Heart right ventricle (tissue), 16 donors: ENCODE measurements at regions not wholly inside any gene's neighbourhood (a gene's known extent, or its start where the extent isn't known, plus 50 kb on each side); places are given as distances from the start of the nearest gene placed in this dataset.
A peak's percentile ranks its signal among the peaks of the same experiment; 100 is the strongest.

Source experiments
- ATAC-seq, 8 donors: fragments of 200-7000 bp; cut with Tn5 transposase; one replicate each; pipeline ENCODE4 v1.9.1; 2020; ENCODE audit warnings: mild to moderate bottlenecking in 8 of 8, moderate library complexity in 8 of 8, moderate number of reproducible peaks in 1 of 8
- DNase-seq, 2 donors: peaks; one replicate each; pipeline ENCODE4 v3.0.0-alpha.2; 2020
- H3K27ac ChIP-seq, 10 donors: fragments of 200-600 bp; sonication (generic) in 2 of 10; one replicate each; pipeline versions ENCODE4 v1.5.0 to v1.8.0; 2020 to 2022; ENCODE audit warnings: mild to moderate bottlenecking in 3 of 10
- H3K27me3 ChIP-seq, 7 donors: fragments of 200-600 bp; one replicate each; pipeline ENCODE4 v1.8.0; 2021 to 2022; ENCODE audit warnings: mild to moderate bottlenecking in 2 of 7
- H3K36me3 ChIP-seq, 9 donors: fragments of 200-600 bp; sonication (generic) in 1 of 9; one replicate each; pipeline versions ENCODE4 v1.5.0 to v1.8.0; 2020 to 2022; ENCODE audit warnings: mild to moderate bottlenecking in 2 of 9
- H3K4me1 ChIP-seq, 9 donors: fragments of 200-600 bp; sonication (generic) in 1 of 9; one replicate each; pipeline versions ENCODE4 v1.5.0 to v1.8.0; 2020 to 2022; ENCODE audit warnings: mild to moderate bottlenecking in 4 of 9
- H3K4me3 ChIP-seq, 10 donors: fragments of 200-600 bp; sonication (generic) in 2 of 10; one replicate each; pipeline versions ENCODE4 v1.5.0 to v1.8.0; 2020 to 2022; ENCODE audit warnings: mild to moderate bottlenecking in 7 of 10, moderate library complexity in 2 of 10
- H3K9me3 ChIP-seq, 11 donors: fragments of 200-600 bp in 10 of 11; sonication (generic) in 2 of 11; one replicate each; pipeline versions ENCODE4 v1.5.0 to v1.8.0; 2013 to 2022; ENCODE audit warnings: mild to moderate bottlenecking in 2 of 11, control low read depth in 1 of 11, moderate library complexity in 1 of 11
- WGBS, 2 donors: extraction: QIAGEN DNeasy Blood & Tissue Kit; methylation state at CpG; one replicate each; pipeline ENCODE4 v1.1.7; 2013; ENCODE audit warnings: inconsistent platforms in 1 of 2; 5-methylcytosine and 5-hydroxymethylcytosine counted together
- intact Hi-C, 10 donors: fragments of 100-400 bp; cut with DNase I; formaldehyde crosslinking; loops; one replicate each; pipeline versions ENCODE4 v1.11.1 to v1.14.2; 2022
- TF ChIP-seq, protein P1 (sequence below), 9 donors: fragments of 200-600 bp; sonication (generic) in 2 of 9; IDR thresholded peaks; one replicate each; pipeline versions ENCODE4 v1.5.0 to v1.8.0; 2021 to 2022; ENCODE audit warnings: antibody characterized with exemption in 9 of 9, mild to moderate bottlenecking in 5 of 9, moderate library complexity in 1 of 9
- donor health status: Arrhythmogenic right ventricular cardiomyopathy.
- donor health status: ischemic (EF 13 %, LVEDD 7.1; RV severe dilation, severe dysfunction).
- donor health status: healthy with polysubstance abuse.
- donor health status: DM: no; HTN: yes; CAD: no.
- donor health status: DM: no; HTN: no; CAD: no.
- donor health status: ischemic (EF 25% LVEDD 6.9; RV normal size, moderate dysfunction).
- donor health status: ischemic (EF 25% LVEDD 5.7; RV mildly dilated, moderate dysfunction).
- donor health status: healthy.
- donor health status: DM: yes; HTN: yes; CAD: no.
- donor health status: Ischemic cardiomyopathy.
- donor health status: ischemic (EF 35%, LVEDD 5.7; RV mildly dilated, moderate dysfunction).
- donor health status: nonischemic (EF 11% LVEDD 7.7; RV severe dilation, severe dysfunction).
- donor health status: DM: yes; HTN: yes; CAD: no.
- donor health status: PGD.
- donor health status: ischemic (EF 29% LVEDD 5.4; RV normal size, mild dysfunction).
- donor health status: nonischemic (EF 23%, LVEDD 6.1; RV moderate dilation, normal function).

DNA sequence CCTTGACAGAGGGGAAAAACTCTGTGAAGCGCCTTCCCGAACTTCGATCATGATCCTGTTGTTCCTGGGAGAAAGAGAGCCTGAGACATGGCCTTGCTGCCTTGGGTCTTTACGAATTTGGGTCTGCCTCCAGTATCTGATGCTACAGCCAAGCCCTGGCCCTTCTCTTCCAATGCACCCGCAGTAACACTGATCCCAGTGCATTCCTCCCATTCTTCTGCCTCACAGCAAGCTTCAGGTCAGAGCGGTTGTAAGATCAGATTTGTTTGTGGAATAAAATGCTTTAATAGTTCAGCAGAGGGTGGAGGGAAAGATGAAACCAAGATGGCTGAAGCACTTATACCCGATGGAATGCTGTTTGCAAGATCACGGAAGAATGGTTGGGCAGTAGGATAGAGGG is 196.7 kb upstream of the SIX2 start:
- H3K27me3 ChIP-seq: peaks cover 0 to 2% (median 0%) of the 10 kb centered on the region in 7 donors
- no peak overlapping the region for H3K4me3 ChIP-seq
- peaks cover 0 to 18% (median 0%) of the 10 kb centered on the region in 11 donors for H3K9me3 ChIP-seq
- intact Hi-C loops: no loop called here
- TF ChIP-seq, protein P1, sequence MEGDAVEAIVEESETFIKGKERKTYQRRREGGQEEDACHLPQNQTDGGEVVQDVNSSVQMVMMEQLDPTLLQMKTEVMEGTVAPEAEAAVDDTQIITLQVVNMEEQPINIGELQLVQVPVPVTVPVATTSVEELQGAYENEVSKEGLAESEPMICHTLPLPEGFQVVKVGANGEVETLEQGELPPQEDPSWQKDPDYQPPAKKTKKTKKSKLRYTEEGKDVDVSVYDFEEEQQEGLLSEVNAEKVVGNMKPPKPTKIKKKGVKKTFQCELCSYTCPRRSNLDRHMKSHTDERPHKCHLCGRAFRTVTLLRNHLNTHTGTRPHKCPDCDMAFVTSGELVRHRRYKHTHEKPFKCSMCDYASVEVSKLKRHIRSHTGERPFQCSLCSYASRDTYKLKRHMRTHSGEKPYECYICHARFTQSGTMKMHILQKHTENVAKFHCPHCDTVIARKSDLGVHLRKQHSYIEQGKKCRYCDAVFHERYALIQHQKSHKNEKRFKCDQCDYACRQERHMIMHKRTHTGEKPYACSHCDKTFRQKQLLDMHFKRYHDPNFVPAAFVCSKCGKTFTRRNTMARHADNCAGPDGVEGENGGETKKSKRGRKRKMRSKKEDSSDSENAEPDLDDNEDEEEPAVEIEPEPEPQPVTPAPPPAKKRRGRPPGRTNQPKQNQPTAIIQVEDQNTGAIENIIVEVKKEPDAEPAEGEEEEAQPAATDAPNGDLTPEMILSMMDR (IDR thresholded peaks at IDR 0.05): no peak
- no peak overlapping the region for H3K27ac ChIP-seq
- 88% methylated on average over 8 of the region's 8 CpGs for WGBS, 2 donors
- no peaks in the 10 kb centered on the region for H3K4me1 ChIP-seq
- ATAC-seq: no peak
- no peaks in the 10 kb centered on the region for H3K36me3 ChIP-seq
- DNase-seq: no peak

DNA sequence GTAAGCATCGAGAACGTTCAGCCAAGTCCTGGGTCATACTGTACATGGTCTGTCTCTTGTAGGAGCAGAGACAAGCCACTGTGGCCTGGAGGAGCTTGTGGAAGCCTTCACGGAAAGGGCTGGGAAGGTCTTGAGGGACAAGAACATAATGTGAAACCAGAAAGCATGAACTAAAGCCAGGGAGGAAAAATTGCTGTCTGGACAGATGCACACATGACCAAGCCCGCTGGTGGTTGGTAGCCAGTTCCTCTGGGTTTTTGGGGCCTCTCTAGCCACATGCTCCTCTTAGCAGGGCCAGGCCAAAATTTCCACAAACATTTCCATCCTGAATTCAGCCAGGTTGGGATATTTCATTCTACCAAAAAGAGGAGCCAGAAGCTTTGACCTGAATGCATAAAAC is 196.2 kb upstream of the SIX2 start:
- no peak for DNase-seq
- intact Hi-C loops: no loop called here

DNA sequence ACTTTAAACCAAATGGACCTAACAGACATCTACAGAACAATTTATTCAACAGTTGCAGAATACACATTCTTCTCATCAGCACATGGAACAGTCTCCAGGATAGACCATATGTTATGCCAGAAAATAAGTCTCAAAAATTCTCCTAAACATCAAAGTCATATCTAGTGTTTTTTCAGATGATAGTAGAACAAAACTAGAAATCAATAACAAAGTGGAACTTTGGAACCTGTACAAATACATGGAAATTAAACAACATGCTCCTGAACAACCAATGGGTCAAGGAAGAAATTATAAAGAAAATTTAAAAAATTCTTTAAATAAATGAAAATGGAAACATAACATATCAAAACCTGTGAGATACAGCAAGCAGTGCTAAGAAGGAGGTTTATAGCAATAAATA is 194.1 kb upstream of the SIX2 start:
- H3K4me3 ChIP-seq: no peak overlapping the region
- no peaks in the 10 kb centered on the region for H3K27me3 ChIP-seq
- TF ChIP-seq, protein P1 (IDR thresholded peaks at IDR 0.05): no peak
- ATAC-seq (no peak), DNase-seq (no peak)
- intact Hi-C loops: no loop called here
- H3K36me3 ChIP-seq: no peaks in the 10 kb centered on the region
- H3K4me1 ChIP-seq: no peaks in the 10 kb centered on the region
- no peak overlapping the region for H3K27ac ChIP-seq
- H3K9me3 ChIP-seq: peaks cover 0 to 18% (median 0%) of the 10 kb centered on the region in 11 donors

More for the DNA sequence above, 196.2 kb upstream of the SIX2 start:
- H3K36me3 ChIP-seq: no peaks in the 10 kb centered on the region
- no peaks in the 10 kb centered on the region for H3K27me3 ChIP-seq
- no peak overlapping the region for H3K4me3 ChIP-seq
- 91 to 94% methylated on average over 4 of the region's 4 CpGs for WGBS, 2 donors
- no peak for ATAC-seq
- peaks cover 0 to 18% (median 0%) of the 10 kb centered on the region in 11 donors for H3K9me3 ChIP-seq
- TF ChIP-seq, protein P1 (IDR thresholded peaks at IDR 0.05): no peak
- H3K4me1 ChIP-seq: no peaks in the 10 kb centered on the region
- H3K27ac ChIP-seq: no peak overlapping the region

DNA sequence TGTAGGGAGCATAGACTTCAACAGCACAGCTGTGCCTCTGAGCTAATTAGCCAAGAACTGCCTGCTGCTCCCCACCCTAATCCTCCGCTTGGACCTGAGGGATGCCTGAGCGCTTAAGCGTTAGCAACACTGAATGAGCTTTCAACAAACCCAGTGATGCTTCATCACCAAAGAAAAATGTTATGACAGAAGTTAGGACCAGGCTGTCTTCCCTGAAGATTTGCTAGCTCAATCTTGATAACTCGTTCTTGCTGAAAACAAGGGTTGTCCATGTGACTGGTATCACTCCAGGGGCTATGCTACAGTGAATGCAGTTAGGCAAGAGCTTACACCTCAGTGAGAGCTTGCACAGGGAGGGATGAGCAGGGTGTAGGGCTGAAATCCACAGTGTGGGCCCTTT is 190.7 kb upstream of the SIX2 start:
- no peak for DNase-seq
- TF ChIP-seq, protein P1 (IDR thresholded peaks at IDR 0.05): no peak
- Histone ChIP-seq H3K27me3 (peaks cover 0 to 4% (median 0%) of the 10 kb centered on the region in 7 donors), H3K4me1 (no peaks in the 10 kb centered on the region), H3K36me3 (no peaks in the 10 kb centered on the region), H3K4me3 (no peak overlapping the region), H3K9me3 (peaks cover 0 to 18% (median 0%) of the 10 kb centered on the region in 11 donors), H3K27ac (no peak overlapping the region)
- ATAC-seq: peak in 4 of 8 donors; percentile 64 to 92 (median 82)
- intact Hi-C loops: no loop called here
- WGBS, 2 donors: 58 to 71% methylated on average over 4 of the region's 4 CpGs
